GM19467 (cell line): ENCODE measurements at regions not wholly inside any gene's neighbourhood (a gene's known extent, or its start where the extent isn't known, plus 50 kb on each side); places are given as distances from the start of the nearest gene placed in this dataset.
"Not testable (repeated sequence)": the region's sequence is repeated elsewhere in the genome, so short reads cannot be mapped to it uniquely, and the experiment has no call there.

Experiments used
- ATAC-seq: cut with Tn5 transposase; IDR thresholded peaks from one replicate; pipeline ENCODE4 v1.9.1; 2021; ENCODE audit warnings: mild to moderate bottlenecking, moderate library complexity; ENCODE audit not compliant: unreplicated experiment

- ATAC-seq = no peak
Observed at GRCh38 chr2:196515608-196516007, 123.9 kb upstream of the CCDC150 start.

DNA sequence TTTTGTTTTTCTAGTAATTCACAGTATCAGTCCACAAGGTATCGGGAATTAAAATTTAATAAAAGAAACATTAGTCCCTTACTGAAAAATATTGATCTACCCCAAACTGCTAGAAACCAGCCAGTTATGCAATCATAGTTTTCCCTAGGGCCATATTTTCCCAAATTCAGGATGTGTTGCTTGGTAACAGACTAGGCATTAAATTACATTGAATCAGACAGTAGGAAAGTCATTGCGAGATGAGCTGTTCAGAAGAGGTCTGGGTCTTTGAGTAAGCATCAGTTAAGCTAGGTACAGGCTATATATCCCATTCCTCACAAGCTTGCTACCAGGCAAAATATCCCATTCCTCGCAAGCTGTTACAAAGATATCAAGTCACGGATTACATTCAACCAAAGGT is 123.0 kb upstream of the CCDC150 start:
- no peak for ATAC-seq

DNA sequence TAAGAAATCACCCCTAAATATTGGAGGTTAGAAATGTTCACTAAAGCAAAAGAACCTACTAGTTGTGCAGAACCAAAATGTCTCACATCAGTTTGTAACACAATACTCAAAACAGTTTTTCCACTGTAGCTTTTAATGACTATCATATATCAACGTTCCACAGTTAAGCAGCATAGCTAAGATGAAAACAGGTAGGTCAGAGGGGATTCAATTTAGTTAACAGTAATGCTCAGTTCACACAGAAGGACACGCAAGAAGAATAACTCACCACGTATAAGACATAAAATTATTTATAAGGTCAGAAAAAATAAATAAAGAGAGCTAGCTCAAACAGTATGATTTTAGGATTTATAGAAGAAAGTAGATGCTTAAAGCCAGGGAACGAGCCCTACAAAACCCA is 118.9 kb upstream of the CCDC150 start:
- ATAC-seq = no peak

DNA sequence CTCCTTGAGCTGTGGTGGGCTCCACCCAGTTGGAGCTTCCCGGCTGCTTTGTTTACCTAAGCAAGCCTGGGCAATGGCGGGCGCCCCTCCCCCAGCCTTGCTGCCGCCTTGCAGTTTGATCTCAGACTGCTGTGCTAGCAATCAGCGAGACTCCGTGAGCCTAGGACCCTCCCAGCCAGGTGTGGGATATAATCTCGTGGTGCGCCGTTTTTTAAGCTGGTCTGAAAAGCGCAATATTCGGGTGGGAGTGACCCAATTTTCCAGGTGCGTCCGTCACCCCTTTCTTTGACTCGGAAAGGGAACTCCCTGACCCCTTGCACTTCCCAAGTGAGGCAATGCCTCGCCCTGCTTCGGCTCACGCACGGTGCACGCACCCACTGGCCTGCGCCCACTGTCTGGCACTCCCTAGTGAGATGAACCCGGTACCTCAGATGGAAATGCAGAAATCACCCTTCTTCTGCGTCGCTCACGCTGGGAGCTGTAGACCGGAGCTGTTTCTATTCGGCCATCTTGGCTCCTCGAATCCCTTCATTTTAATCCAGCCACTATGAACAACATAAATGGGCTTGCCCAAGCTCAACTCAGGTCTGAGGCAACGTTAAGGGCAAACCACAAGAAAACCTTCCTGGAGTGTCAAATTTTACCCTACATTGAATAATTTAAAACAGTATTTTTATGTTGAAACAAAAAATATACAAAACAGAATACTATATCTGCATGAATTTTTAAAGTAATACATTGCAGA is 112.4 kb upstream of the CCDC150 start:
- not testable (repeated sequence) for ATAC-seq

DNA sequence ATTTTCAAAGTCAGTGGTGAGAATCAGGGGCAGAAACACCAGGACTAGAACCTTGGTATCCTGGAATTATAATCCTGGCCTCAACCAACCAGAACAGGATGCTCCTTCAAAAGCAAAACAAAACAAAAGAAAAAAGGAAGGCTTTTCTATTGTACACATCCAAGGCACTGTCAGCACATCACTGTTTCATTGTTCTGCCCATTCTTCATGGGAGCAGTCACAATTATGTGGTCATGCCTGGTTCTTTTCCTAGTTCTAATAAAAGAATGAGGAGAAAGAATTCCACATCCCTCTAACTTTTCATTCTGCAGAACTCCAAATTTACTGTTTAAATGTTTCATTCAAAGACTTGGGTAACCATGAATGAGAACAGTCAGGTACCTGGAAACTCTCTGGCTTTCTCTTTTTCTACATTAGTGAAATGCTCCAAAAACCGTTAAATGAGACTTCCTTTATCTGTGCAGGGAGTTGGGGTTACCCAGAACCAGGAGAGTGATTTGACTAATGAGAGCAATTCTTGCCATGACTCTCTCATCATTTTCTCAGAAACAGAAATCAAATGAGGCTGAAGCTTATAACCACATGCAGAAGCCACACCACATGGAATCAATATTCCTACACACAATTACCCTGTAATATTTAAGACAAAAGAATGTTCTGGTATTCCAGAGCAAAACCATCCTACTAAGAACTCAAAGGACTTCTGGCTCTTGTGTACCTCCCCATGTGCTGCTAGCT is 110.9 kb upstream of the CCDC150 start:
- ATAC-seq = no peak

GRCh38 chr2:196530910-196531309 is 108.6 kb upstream of the CCDC150 start:
- no peak for ATAC-seq

GRCh38 chr2:196533772-196534397 is 105.6 kb upstream of the CCDC150 start:
- ATAC-seq = no peak

- no peak for ATAC-seq
Observed at GRCh38 chr2:196534495-196534894, 105.0 kb upstream of the CCDC150 start.

DNA sequence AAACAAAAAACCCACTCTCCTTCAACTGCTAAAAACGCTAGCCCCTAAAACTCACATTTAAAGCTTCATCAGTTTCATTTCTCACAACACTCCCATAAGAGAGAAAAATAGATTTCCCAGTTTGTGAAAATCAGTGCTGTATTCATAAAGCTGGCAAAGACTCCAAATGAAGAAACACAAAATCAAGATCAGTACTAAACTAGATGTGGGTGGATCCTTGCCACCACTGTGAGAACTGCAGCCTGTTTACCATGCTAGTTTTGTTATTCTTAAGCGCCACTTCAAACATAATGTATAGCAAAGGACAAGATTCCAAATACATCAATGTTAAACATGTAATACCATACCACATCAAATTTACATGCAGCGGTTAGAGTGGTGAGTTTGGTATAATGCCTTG is 104.5 kb upstream of the CCDC150 start:
- ATAC-seq = no peak

- ATAC-seq = no peak
Observed at GRCh38 chr2:196535742-196536141, 103.8 kb upstream of the CCDC150 start.

GRCh38 chr2:196537311-196537710 is 102.2 kb upstream of the CCDC150 start:
- ATAC-seq = no peak

DNA sequence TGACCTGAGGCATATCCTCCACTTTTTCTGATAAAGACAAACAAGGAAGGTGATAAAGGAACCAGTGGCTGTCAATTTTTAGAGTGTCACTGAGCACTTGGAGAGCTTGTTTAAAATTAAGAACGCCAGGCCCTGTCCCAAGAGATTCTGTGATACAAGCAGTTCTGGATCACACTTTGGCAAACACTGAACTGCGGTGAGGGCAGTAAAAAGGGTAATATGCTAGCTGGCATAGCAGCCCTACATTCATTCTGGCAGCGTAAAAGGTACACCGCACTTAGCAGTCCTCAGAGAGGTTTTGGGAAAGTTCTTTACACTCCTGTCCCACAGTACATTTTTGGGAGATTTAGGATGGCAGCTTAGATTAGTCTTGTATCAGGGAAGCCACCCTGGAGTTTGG is 101.3 kb upstream of the CCDC150 start:
- ATAC-seq = no peak

- no peak for ATAC-seq
Observed at GRCh38 chr2:196538646-196539045, 100.9 kb upstream of the CCDC150 start.

DNA sequence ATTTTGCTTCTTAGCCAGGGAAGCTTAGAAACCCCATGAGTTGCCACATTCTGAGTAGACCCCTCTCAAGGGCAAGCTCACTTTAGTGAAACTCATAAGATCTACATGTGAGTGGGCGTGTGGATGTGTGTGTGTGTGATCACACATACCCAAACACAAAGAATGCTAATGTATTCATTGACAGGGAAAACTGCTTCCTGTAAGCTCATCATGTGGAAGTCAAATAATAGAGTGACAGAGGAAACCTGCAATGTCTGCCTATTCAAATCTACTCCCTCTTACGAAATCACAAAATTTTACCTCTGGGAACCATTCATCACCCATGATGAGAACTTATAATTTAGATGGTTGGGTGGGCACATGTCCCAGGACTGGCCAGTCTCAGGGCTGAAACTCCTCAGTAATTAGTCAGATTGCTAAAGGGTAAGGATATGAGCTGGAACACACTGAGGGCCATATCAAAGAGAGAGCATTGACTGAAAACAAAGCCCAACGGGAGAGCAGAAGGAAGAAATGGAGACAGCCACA is 94.5 kb upstream of the CCDC150 start:
- ATAC-seq = no peak

DNA sequence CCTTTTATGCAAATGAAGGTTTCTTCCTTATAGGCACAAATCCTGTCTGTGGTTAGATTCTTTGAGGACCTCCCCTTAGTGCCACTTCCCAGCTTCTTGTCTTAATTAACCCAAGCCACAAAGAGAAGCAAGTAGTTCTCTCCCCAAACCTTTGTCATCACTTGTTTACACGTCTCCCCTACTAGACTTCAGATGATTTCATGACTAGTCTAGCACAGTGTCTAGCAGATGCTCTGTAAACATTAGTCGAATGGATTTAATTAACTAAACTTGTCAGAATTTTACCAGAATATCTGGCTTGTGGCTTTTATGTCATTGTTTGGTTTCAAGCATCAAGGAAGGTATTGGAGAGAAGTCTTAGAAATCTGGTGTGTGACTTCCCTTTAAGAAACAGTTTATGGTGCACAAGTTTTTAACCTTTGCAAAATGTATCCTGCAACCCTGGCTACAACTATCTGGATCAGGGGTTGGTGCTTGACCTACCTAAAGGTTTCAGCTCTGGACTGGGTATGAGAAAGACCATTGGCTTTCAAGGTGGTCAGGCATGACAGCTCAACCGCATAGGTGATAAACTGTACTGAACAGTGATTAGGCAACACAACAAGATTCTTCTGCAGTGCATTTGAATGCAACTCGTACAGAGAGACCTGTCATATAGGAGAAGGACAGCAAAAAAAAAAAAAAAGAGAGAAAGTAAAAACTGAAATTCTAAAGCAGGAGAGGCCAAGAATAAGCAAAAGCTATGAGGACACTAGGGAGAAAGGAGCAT is 93.2 kb upstream of the CCDC150 start:
- ATAC-seq = no peak

DNA sequence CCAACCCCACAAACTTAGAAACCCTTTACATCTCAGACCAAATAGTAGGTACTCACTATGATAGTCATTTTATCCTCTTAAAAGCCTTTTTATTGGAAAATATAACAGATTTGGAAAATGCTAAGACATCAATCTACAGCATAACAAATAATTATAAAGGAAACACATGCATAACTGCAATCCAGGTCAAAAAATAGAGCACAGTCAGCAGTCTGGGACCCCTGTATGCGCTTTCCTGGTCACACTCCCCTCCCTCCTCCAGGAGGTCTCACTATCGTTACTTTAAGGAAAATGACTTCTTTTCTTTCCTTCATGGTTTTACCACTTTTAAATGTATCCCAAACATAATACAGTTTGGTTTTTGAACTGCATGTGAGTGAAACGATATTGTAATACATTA is 90.5 kb upstream of the CCDC150 start:
- ATAC-seq = no peak

- ATAC-seq = no peak
Observed at GRCh38 chr2:196551014-196551413, 88.5 kb upstream of the CCDC150 start.

GRCh38 chr2:196555161-196555560 is 84.4 kb upstream of the CCDC150 start:
- ATAC-seq = no peak

- no peak for ATAC-seq
Observed at GRCh38 chr2:196555726-196556125, 83.8 kb upstream of the CCDC150 start.

GRCh38 chr2:196558497-196558896 is 81.0 kb upstream of the CCDC150 start:
- ATAC-seq = no peak

DNA sequence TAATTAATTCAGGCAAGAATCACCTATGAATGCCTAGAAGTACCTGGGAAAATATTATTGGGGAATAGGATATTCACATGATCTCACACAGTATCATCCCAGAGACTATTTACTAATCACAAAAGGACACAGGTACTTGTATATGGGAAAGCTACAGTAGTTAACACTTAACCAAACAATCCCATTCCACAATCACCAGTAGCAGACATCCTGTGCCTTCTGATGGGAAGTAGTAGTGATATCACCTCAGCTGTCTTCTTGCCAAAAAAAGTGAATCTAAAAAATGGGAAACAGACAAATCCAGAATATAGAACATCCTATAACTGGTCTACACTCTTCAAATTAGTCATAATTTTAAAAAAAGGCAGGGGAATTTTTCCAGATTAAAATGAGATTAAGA is 75.6 kb upstream of the CCDC150 start:
- ATAC-seq = no peak
